ENCODE measurements at regions not wholly inside any gene's neighbourhood (a gene's known extent, or its start where the extent isn't known, plus 50 kb on each side); places are given as distances from the start of the nearest gene placed in this dataset.

DNA sequence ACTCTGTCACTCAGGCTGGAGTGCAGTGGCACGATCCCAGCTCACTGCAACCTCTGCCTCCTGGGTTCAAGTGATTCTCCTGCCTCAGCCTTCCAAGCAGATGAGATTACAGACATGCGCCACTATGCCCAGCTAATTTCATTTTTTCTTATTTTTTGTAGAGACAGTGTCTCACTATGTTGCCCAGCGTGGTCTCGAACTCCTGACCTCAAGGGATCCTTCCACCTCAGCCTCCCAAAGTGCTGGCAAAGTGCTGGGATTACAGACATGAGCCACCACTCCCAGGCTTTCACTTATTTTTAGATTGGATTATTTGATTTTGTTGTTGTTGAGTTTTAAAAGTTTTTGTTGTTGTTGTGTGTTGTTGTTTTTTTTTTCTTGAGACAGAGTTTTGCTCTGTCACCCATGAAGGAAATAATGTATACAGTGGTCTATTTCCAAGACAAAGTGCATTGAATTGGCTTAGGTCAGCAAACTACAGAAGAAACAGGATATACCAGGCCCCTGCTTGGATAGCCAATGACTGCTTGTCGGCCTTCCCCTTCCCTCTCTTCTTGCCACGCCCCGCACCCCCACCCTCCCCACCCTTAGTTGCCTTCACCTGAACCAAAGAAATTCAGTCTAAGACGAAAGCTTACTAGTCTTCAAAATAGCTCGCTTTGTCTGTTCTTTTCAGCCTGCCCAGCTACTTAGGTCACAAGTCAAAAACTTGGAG is 91.8 kb upstream of the CLDN5 start:
- H3K27ac Mint-ChIP-seq: no peak overlapping the region
- H3K4me1 Mint-ChIP-seq: peaks cover 20% of the 10 kb centered on the region
- H3K27me3 Mint-ChIP-seq (ENCODE audit: insufficient read depth, low read depth): peaks cover 20% of the 10 kb centered on the region
- Histone ChIP-seq H4K20me1 (ENCODE audit: low read depth) (no peaks in the 10 kb centered on the region), H3K4me3 (no peak overlapping the region), H3K9me3 (ENCODE audit: low read depth) (no peaks in the 10 kb centered on the region), H3K27me3 (no peaks in the 10 kb centered on the region), H2AFZ (replicated peaks) (no peak overlapping the region), H3K4me1 (peaks cover 23% of the 10 kb centered on the region), H3K4me2 (no peak overlapping the region), H3K9ac (no peak overlapping the region), H3K27ac (no peak overlapping the region), H3K36me3 (no peaks in the 10 kb centered on the region), H3F3A (ENCODE audit: low read depth) (peaks cover 12% of the 10 kb centered on the region), H3K79me2 (ENCODE audit: low read depth) (no peaks in the 10 kb centered on the region)
- TF ChIP-seq EZH2 (IDR thresholded peaks at IDR 0.05): no peak
- no peak for TF ChIP-seq EZH2phosphoT487 (IDR thresholded peaks at IDR 0.05)
- TF ChIP-seq, protein P1, sequence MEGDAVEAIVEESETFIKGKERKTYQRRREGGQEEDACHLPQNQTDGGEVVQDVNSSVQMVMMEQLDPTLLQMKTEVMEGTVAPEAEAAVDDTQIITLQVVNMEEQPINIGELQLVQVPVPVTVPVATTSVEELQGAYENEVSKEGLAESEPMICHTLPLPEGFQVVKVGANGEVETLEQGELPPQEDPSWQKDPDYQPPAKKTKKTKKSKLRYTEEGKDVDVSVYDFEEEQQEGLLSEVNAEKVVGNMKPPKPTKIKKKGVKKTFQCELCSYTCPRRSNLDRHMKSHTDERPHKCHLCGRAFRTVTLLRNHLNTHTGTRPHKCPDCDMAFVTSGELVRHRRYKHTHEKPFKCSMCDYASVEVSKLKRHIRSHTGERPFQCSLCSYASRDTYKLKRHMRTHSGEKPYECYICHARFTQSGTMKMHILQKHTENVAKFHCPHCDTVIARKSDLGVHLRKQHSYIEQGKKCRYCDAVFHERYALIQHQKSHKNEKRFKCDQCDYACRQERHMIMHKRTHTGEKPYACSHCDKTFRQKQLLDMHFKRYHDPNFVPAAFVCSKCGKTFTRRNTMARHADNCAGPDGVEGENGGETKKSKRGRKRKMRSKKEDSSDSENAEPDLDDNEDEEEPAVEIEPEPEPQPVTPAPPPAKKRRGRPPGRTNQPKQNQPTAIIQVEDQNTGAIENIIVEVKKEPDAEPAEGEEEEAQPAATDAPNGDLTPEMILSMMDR (IDR thresholded peaks at IDR 0.05): no peak
- no peaks in the 10 kb centered on the region for H3K36me3 Mint-ChIP-seq
- H3K4me3 Mint-ChIP-seq: peak overlapping the region; percentile 18
- H3K9me3 Mint-ChIP-seq: no peaks in the 10 kb centered on the region
- no peak for DNase-seq (ENCODE audit: low spot score)

DNA sequence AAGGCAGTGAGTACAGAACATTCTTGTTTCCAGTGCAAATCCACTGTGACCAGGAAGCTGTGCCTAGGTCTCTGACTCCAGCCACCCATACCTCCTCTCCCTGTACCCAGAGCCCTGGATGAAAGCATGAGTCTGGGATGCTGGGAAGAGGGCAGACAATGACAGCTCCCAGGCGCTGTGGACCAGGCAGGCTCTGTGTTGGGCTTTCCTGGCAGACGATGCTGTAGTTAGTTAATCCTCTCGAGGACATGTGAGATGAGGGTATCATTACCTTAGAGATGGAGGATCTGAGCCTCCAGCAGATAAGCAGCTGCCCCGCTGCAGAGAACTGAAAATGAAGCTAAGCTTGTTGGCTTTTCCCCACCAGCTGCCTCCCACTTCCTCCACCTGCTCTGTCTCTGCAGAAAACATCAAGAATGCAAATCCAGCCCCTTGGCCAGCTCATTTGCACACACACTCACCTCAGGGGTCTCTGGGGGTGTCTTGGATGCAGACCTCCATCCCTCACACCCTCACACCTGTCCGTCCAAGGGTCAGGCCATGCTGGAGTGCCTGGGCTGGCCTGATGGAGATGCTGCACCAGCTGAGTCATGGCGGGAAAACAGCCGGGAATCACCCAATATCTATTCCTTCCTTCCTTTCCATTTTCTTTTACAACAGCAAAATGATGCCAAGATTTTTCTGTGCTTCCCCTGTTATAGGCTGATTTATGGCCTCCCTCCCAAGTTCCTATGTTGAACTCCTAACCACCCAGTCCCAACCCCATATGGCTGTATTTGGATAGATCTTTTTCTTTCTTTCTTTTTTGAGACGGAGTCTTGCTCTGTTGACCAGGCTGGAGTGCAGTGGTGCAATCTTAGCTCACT is 94.9 kb upstream of the SEPTIN5 start:
- Histone ChIP-seq H3K4me3 (no peak overlapping the region), H2AFZ (replicated peaks) (no peak overlapping the region), H4K20me1 (ENCODE audit: low read depth) (no peaks in the 10 kb centered on the region), H3K36me3 (no peaks in the 10 kb centered on the region), H3K4me2 (no peak overlapping the region), H3K27me3 (no peaks in the 10 kb centered on the region), H3K9ac (no peak overlapping the region), H3K79me2 (ENCODE audit: low read depth) (no peaks in the 10 kb centered on the region), H3K9me3 (ENCODE audit: low read depth) (no peaks in the 10 kb centered on the region), H3K27ac (no peak overlapping the region), H3F3A (ENCODE audit: low read depth) (peaks cover 26% of the 10 kb centered on the region), H3K4me1 (peaks cover 36% of the 10 kb centered on the region)
- no peaks in the 10 kb centered on the region for H3K36me3 Mint-ChIP-seq
- TF ChIP-seq EZH2 (IDR thresholded peaks at IDR 0.05): no peak
- TF ChIP-seq EZH2phosphoT487 (IDR thresholded peaks at IDR 0.05): no peak
- TF ChIP-seq, protein P1 (IDR thresholded peaks at IDR 0.05): no peak
- H3K9me3 Mint-ChIP-seq: no peaks in the 10 kb centered on the region
- H3K4me3 Mint-ChIP-seq: no peak overlapping the region
- DNase-seq (ENCODE audit: low spot score): no peak
- no peak overlapping the region for H3K27ac Mint-ChIP-seq
- peaks cover 44% of the 10 kb centered on the region for H3K4me1 Mint-ChIP-seq
- H3K27me3 Mint-ChIP-seq (ENCODE audit: insufficient read depth, low read depth): peaks cover 27% of the 10 kb centered on the region

DNA sequence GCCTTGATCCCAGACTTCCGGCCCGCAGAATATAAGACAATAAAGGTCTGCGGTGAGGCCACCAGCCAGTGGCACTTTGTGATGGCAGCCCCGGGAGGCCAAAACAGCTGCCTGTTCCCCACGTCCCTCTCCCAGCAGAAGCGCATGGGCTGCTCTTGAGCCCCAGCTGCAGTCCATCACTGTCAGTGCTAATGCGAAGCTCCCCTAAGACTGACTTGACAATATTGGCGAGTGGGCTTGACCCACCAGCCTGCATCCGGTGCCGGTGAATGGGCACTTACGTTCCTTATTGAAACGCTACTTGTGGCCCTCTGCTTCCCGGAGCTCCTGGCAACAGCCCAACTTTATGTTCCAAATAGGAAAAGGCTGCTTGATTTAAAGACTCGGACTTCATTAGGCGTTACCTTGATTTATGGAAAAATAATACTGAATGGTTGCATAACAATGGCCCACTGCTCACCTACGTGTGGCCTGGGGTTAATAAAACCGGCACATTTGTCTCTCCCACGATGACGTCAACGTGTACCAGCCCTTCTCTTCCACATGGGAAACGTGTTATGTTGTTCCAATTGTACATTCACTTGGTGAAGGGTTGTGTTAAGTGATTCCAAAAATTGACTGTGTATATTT is 93.4 kb upstream of the SEPTIN5 start:
- H3K4me3 ChIP-seq: peak overlapping the region; percentile 6
- H3K4me1 ChIP-seq: peaks cover 33% of the 10 kb centered on the region
- Mint-ChIP-seq H3K27me3 (ENCODE audit: insufficient read depth, low read depth) (peaks cover 21% of the 10 kb centered on the region), H3K36me3 (no peaks in the 10 kb centered on the region), H3K27ac (peak overlapping the region; percentile 4), H3K4me3 (peak overlapping the region; percentile 75), H3K9me3 (no peaks in the 10 kb centered on the region), H3K4me1 (peaks cover 45% of the 10 kb centered on the region)
- DNase-seq (ENCODE audit: low spot score): no peak
- H4K20me1 ChIP-seq (ENCODE audit: low read depth): no peaks in the 10 kb centered on the region
- H3K9ac ChIP-seq: no peak overlapping the region
- H3K27ac ChIP-seq: no peak overlapping the region
- peak overlapping the region; percentile 58 for H3K4me2 ChIP-seq
- H2AFZ ChIP-seq (replicated peaks): peak overlapping the region; percentile 31
- no peaks in the 10 kb centered on the region for H3K27me3 ChIP-seq
- no peaks in the 10 kb centered on the region for H3K36me3 ChIP-seq
- no peak for TF ChIP-seq EZH2phosphoT487 (IDR thresholded peaks at IDR 0.05)
- H3K79me2 ChIP-seq (ENCODE audit: low read depth): no peaks in the 10 kb centered on the region
- no peaks in the 10 kb centered on the region for H3K9me3 ChIP-seq (ENCODE audit: low read depth)
- peaks cover 25% of the 10 kb centered on the region for H3F3A ChIP-seq (ENCODE audit: low read depth)
